Stimulated activated naive CD4-positive, alpha-beta T cell (primary cell): ENCODE measurements at regions not wholly inside any gene's neighbourhood (a gene's known extent, or its start where the extent isn't known, plus 50 kb on each side); places are given as distances from the start of the nearest gene placed in this dataset.

Experiments used
- DNase-seq, 6 experiments: peaks; one replicate each; lab custom pipeline; 2025; lab: John Stamatoyannopoulos, UW

DNA sequence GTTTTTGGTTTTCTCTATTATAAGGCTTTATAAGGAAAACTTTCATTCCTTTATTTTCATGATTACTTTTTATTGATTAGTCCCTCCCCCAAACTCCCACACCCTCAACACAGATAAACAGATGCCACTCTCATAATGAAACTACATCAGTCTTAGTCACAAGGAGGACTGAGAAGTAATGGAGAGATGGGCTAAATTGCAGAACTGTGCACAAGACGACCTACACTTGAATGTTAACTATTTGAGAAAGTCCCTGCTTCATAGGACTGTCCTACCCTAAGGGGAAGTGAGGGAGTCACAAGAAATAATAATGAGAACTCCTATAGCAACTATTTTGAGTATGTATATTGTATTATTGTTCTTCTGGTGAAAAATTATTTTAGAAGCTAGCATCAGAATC is 360.8 kb downstream of the RBM43 start:
- DNase-seq = no peak

DNA sequence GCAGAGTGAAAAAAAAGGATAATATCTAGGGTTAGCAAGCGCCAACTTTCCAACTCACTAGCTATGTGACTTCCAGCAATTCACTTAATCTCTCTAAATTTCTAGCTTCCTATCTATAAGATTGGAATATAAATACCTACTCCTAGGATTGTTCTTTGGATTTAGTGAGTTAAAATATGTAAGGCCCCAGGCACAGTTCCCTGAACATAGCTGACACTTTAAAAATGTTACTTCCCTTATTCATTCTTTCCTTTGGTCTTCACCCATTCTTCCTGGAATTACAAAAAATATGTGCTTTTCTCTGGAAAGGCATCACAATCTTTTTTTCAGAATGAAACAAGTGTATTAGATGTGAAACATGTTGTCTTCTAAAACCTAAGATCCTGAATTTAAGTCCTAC is 365.7 kb downstream of the RBM43 start:
- no peak for DNase-seq

DNA sequence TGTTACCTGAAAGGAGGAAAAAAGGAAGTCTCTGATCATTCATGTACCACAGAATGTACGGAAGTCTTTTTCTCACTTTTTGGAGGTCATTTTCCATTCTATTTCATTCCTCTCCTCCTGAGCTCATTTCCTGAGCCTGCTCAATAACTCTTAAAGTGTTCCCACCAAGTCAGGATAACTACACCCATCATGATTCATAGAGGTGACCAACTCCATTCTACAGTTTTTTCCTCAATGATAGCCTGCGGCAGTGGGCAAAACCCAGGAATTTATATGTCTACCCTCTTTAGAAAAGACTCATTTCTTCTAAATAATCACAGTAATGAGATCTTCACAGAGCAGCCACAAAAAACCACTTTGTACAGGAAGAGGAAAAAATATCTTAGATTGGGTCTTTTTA is 372.5 kb downstream of the RBM43 start:
- no peak for DNase-seq

DNA sequence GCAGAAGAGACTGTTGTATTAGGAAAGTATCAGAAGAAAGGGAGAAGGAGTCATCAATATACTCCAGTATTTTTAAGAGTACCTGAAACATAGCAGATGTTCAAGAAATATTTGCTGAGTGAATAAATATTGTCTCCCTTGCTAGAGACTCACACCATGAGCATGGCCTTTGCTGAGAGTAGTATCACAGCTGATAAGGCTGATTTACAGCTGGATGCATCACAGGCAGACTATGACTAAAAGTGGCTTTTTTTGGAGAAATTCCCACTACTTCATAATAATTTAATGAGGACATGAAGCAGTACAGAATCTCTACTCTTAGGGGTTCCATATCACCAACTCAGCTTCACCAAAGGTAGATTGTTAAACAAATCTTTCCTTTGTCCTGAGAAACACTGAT is 373.3 kb downstream of the RBM43 start:
- no peak for DNase-seq

DNA sequence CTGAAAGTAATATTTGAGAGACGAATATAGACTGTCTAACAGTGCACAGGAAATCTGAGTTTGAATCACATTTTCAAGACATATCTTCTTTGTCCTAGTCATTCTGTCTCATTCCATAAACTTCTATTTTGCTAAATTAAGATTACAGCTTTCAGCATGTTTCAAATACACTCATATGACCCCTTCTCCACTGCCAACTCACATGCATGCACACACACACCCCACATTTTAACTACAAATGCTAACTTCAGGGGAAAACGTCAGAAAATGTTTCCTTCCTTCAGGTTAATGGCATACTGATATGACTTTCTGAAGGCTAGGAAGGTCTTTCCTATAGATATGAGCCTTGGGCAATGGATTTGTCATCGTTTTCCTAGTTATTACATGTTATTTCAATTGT is 373.7 kb downstream of the RBM43 start:
- DNase-seq = no peak

DNA sequence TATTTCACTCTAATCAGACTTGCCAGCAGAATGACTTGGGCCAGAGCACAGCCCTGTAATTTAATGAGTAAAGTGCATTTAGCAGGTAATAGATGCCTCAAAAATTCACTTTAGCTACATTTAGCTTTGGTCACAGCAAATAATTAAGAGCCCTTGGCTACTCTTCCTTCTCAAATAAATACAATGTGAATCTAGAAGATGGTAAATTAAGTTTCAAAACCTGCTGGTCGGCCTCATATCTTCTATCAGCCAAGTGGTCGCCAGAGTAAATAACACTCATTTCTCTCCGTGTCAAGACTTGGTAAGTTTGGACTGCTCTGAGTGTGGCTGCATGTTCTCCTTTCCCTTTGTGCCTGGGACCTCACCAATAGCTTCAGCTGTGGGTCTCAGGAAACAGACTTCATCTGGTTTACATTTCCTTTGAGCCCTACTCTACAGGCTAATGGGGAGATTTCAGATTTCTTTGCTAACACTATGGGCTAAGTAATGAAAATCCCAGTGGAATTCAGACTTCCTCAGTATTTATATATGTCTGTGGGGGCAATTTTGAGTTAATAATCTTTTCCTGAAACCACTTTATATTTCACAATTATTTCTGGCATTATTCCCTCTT is 375.8 kb downstream of the RBM43 start:
- no peak for DNase-seq

DNA sequence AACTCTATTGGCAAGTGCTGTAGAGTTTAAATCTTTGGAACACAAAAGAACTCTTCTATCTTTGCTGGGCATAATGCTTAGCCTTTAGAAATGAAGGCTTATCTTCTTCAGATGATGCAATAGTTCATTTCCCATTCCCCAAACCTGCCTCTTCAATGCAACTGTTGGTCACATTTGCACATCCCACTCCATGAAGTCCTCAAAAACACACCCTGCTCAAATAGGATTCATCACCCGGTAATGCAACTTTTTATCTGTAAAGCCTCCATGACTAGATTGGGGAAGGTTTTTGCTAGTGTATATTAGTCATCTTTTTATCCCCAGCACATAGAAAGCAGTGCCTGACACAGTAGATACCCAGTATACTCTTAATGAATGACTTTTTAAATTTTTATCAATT is 376.4 kb downstream of the RBM43 start:
- no peak for DNase-seq

DNA sequence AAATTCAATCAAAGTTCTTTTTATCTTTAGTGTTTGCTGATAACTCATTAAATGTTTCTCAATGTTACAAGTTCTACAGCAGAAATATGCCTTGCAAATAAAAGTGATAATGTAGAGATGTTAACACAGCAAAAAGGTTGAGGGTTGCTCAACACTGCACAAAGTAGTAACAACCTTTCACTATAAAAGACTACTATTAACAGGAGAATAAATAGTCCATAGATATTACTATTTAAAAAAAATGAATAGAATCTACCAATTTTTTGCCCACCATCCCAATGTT is 378.1 kb downstream of the RBM43 start:
- DNase-seq = no peak

DNA sequence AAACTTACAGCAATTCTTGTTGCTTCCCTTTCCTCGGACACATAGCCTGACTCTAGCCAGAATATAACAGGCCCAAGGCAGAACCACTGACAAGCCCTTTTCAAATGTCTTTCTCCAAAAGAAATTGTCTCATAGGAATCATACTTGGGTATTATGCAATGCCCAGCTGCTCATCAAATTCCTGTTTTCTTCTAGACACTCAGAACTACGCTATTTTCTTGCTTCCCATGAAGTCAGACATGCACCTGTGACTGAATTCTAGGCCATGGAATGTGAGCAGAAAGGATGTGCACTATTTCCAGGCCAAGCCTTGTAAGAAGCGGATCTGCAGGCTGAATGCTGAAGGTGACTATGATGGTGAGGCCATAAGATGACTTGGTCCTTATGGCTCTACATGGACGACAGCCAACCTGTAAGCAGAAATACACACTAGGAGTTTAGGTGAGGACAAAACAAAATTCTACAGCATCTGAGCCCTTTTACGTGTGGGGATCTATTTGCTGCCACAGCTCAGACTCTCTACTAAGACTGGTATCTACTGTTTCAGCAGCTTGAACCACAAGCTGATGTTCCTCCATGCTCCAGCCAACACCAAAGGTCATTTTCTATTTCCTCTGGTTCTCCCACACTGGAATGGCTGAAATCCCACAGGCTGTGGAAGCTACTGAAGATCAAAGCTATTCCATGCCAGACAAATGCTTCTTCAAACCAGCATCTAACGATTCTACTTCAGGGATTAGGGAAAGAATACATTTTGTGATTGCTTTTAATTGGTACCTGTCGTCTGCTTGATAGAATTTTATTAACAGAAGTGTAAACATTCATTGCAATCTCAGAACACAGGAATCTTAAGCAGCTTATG is 378.7 kb downstream of the RBM43 start:
- DNase-seq = no peak

DNA sequence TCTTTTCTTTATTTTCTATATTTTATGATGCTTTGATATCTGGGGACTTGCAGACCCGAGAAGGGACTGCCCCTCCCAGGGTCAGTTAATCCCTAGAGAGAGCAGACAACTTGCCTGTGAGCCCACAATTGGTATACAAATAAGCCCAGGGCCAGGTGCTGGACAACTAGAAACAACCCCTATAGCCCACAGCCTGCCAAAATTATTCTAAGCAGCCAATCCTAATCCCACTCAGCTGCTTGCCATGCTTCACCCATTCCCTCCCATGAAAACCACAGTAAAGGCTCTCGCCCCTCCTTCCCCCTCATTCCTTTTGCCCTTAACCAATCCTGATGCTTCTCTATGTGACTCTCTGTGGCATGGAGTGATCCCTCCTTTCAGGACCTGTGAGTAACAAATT is 380.7 kb downstream of the RBM43 start:
- DNase-seq = no peak

DNA sequence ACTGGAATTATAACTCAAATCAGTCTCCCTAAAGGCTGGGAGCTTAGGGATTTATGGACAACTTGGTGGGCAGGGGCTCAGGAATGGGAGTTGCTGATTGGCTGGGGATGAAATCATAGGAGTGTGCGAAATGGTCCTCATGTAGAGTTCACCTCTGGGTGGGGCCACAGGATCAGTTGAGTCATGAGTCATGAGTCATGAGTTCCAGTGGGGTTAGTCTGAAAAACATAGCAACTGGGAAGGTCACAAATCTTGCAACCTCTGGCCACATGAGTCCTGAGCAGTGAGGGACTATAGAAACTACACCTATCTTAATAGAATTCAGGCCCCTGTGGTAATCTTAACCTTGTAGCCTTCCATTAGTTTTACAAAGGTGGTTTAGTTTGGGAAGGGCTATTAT is 383.3 kb downstream of the RBM43 start:
- DNase-seq = no peak

DNA sequence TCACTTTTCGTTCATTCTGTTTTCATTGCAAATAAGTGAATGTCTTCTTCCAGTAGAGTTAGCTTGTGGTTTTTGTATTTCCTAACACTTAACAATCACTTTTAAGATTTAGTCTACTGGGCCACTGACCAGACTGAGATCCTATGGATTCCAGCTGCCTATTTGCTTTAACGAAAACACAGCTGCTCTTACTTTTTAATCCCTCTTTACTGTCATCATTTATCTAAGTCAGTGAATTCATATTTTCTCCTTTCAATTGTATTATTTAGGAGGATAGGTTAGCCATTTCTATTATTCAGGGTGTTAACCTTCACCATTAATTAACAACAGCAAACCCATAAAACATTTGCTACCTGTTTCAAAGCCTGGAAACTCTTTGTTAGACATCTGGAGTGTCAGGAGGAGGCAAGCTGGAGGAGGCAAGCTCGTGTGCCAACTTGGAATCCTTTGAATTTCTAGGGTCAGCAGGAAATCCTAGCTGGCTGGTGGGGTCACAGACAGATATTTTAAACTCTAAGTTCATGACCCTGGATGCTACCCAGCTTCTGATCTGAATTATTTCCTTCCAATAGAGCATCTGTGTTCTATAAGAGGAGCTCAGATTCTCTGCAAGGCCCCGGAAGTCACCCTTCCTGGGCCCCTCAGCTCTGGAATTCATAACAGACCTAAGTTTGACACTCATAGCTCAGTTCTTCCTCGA is 385.3 kb downstream of the RBM43 start:
- DNase-seq = no peak

DNA sequence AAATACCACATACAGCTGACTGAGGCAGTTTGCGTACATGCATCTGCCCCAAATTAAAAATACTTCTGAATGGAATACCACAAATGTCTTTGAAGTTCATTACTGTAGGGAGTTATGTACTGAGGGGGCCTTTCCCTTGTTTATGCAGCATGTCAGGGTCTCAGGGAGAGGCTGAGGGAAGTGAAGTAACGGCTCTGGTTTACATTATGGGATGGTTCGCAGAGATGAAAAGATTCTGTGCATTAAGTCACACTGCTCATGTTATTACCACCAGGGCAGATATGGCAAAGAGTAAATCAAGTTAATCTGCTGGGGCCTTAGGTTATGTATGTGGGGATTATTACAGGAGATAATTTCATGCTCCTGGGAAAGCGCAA is 385.9 kb upstream of the RND3 start:
- DNase-seq = no peak

DNA sequence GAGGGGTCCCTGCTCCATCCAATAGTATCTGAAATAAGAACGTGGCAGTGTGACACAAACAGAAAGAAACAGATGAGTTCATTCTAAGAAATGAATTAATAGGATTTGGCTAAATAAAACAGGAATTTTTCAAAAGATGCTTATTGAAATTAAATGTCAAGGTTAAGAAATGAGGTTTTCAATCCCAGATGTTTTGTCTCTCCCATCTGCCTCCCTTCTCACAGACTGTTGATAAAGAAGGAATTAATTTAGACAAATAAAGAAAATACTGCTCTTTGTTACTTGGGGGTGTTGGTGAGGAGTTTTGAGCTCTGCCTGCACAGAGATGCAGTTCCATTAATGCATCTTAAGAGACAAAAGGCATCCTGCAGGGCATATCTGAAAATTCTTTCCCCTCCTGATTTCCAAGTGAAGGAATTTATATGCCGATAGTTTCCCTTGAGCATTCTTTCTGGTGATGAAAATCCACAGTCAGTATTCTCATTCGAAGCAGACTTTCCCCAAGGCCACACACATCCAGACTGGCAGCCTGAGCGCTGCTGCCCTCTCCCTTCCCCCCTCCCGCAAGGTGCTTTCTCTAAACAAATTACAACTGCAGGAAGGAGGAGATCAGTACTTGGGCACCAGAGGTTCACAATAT is 385.4 kb upstream of the RND3 start:
- DNase-seq = no peak

DNA sequence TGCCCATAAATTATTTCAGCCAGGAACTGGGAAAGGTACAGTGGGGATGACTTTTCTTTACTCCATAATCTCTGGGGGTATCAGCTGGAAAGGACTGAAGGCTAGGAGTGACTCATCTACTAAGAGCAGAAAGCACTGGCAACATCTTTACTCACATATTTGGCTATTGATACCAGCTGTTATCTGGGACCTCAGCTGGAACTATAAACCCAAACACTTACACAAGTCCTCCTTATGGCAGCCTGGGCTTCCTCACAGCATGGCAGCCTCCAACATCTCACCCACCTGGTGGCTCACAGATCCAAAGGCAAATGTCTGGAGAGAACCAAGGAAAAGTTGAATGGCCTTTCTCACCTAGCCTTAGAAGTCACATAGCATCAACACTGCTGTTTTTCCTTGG is 379.0 kb upstream of the RND3 start:
- no peak for DNase-seq

DNA sequence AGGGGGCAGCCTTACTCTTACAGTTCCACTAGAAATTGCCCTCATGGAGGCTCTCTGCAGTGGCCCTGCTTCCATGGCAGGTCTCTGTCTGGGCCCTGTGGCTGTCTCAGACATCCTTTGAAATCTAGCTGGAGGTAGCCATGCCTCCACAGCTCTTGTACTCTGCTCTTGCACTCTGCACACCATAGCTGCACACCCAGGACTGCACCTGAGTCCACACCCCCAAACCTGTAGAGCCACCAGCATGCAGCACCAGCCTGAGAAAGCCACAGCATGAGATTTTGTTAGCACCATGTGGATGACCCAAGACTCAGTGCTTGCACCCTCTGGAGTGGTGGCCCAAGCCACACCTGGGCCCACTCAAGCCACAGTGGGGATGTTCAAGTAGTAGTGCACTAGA is 376.2 kb upstream of the RND3 start:
- DNase-seq = no peak

DNA sequence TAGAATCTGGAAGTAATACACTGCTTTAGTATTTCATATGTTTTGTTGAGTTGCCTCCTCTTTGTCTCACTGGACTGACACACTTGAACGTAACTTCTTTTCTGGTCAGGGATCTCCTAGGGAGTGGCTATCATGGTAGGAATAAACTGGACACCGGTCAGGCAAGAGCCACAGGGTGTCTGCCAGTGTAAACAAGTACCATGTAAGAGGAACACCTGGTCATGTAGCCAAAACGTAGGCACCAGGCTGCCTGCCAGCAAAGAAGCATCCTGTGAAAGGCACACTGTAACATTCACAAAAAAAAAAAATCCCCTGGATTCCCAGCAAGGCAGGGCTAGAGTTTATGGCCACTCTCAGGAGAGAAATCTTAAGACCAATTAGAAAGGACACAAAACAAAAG is 372.8 kb upstream of the RND3 start:
- no peak for DNase-seq

DNA sequence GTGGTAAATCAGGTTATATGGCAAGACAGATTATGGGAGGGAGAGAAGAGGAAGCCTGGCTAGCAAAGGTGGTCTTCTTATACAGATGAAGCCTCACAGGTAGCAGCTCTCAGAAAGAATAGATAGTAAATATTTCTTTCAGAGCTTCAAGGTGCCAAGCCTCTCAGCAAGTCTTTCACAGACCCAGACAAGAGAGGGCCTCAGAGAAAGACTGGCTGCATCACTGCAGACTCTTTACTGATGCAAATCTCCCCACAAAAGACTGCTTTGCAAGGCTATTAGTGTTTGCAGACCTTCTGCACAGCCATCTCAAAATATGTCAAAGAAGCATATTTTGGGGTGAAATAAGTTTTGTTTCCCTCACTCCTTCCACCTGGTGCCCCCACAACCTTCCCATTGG is 372.4 kb upstream of the RND3 start:
- no peak for DNase-seq

DNA sequence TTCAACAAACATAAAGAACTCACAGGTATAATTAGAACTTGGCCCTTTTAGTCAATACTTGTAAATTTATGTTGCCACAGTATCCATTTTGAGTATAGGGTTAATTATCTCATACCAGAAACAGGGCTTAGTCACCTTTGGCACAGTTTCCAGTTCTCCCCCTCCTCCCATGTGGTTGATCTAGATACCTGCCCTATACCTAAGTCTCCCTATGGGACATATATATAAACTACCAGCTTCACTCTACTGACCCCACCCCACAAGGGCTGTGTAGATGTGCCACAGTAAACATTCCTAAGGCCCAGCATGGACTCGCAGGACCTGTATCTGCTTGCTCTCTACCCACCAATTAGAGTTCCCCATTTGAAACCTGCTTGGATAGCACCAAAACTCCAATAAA is 371.7 kb upstream of the RND3 start:
- no peak for DNase-seq

DNA sequence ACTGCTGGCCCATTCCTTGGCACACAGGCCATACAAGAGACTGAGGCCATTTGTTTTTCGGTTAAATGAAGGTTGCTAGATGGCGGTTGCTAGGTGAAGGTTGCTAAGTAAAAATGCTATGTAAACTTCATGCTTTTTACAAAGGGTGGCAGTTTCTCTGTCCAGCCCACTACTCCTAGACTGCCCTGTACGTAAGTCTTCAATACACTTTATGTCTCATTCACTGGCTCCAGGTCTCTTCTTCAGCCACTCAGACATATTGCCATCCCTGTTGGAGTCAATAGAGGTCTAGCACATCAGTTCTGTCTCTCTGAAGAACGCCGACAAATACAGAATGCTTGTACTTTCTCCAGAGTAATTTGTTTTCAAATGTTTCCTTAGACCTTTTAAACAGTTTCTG is 370.9 kb upstream of the RND3 start:
- no peak for DNase-seq

DNA sequence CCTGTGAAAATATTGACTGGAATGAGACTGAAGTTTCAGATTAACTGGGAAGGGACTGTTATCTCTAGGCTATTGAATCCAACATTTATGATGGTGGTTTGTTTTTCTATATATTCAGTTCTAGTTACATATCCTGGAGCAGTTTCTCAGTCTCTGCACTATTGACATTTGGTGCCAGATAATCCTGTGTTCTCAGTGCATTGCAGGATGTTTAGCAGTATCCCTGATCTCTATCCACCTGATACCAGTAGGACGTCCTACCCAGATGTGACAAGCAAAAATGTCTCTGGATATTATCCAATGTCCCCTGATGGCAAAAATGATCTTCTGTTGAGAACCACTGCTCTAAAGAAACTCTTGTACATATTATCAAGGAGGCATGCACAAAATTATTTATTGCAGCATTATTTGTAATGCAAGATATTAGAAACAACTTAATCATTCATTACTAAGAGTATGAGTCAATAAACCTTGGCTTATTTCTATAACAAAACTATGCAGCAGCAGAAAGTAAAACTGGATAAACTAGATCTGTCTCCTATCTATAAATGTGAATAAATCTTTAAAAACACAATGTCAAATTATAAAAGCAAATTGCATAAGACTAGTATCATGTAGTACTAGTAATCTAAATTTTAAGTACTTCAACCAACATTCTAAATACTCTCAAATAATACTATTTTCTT is 369.3 kb upstream of the RND3 start:
- DNase-seq = no peak

DNA sequence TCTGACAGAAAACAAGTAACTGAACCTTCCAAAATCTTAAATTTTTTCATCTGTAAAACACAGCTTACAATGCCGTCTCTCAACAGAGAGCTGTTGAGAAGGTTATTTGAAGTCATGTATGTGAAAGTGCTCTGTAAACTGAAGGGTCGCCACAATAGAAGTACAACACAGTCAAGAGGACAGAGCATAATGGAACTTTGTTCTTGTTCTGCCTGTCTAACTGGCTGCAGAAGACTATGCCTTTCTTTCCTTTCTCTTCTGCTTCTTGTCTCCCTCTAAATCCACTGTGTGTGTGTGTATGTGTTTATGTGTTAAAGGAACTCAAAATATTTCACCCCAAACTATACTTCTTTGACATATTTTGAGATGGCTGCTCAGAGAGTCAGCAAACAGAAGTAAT is 365.8 kb upstream of the RND3 start:
- no peak for DNase-seq

DNA sequence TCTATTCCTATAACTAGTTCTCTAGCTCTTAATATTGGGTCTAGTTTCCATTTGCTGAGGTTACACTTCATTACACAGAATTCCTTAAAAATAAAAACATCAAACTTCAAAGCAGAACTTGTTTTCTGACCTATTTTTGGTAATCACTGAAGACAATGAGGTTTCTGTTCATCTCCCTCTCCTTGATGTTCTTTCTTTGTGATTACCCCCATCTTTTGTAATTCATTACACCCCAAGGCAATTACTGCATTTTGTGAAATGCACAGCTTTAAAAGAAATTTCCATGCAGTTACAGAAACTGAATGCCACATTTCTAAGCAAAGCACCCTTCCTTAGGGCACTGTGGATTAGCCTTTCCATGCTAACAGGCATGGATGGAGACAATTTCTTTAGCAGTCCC is 363.2 kb upstream of the RND3 start:
- DNase-seq = no peak
